ENCODE measurements at regions not wholly inside any gene's neighbourhood (a gene's known extent, or its start where the extent isn't known, plus 50 kb on each side); places are given as distances from the start of the nearest gene placed in this dataset.

- no peak for DNase-seq
Measured at GRCh38 chr7:17132726-17133125, 165.7 kb upstream of the AHR start.

- no peak for DNase-seq
Measured at GRCh38 chr7:17133977-17134376, 164.5 kb upstream of the AHR start.

- DNase-seq = peak; percentile 39
Measured at GRCh38 chr7:17134786-17135185, 163.7 kb upstream of the AHR start.

GRCh38 chr7:17136126-17136525 is 162.3 kb upstream of the AHR start:
- DNase-seq = no peak

GRCh38 chr7:17139081-17139480 is 159.4 kb upstream of the AHR start:
- DNase-seq = no peak

- no peak for DNase-seq
Measured at GRCh38 chr7:17140406-17140805, 158.0 kb upstream of the AHR start.

GRCh38 chr7:17142831-17143541 is 155.5 kb upstream of the AHR start:
- DNase-seq = no peak

- DNase-seq = peak; percentile 76
Measured at GRCh38 chr7:17144322-17144721, 154.1 kb upstream of the AHR start.

GRCh38 chr7:17146621-17147020 is 151.8 kb upstream of the AHR start:
- DNase-seq = no peak

- DNase-seq = no peak
Measured at GRCh38 chr7:17147409-17147808, 151.0 kb upstream of the AHR start.

- DNase-seq = no peak
Measured at GRCh38 chr7:17150018-17150417, 148.4 kb upstream of the AHR start.

- no peak for DNase-seq
Measured at GRCh38 chr7:17152721-17153120, 145.7 kb upstream of the AHR start.

GRCh38 chr7:17153536-17153935 is 144.9 kb upstream of the AHR start:
- DNase-seq = peak; percentile 30

GRCh38 chr7:17155529-17155928 is 142.9 kb upstream of the AHR start:
- DNase-seq = no peak

GRCh38 chr7:17158261-17158660 is 140.2 kb upstream of the AHR start:
- no peak for DNase-seq

GRCh38 chr7:17159500-17160037 is 138.9 kb upstream of the AHR start:
- DNase-seq = no peak

GRCh38 chr7:17166824-17167379 is 131.6 kb upstream of the AHR start:
- peak; percentile 44 for DNase-seq

- DNase-seq = no peak
Measured at GRCh38 chr7:17168416-17168815, 130.0 kb upstream of the AHR start.

GRCh38 chr7:17171427-17171826 is 127.0 kb upstream of the AHR start:
- no peak for DNase-seq

- no peak for DNase-seq
Measured at GRCh38 chr7:17176371-17177032, 122.0 kb upstream of the AHR start.

GRCh38 chr7:17178545-17178944 is 119.9 kb upstream of the AHR start:
- no peak for DNase-seq

GRCh38 chr7:17181482-17181881 is 117.0 kb upstream of the AHR start:
- no peak for DNase-seq

- DNase-seq = no peak
Measured at GRCh38 chr7:17183630-17184328, 114.7 kb upstream of the AHR start.
